IMR-90 (cell line): ENCODE measurements at regions not wholly inside any gene's neighbourhood (a gene's known extent, or its start where the extent isn't known, plus 50 kb on each side); places are given as distances from the start of the nearest gene placed in this dataset.

Experiments used
- ATAC-seq: fragments of 200-7000 bp; cut with Tn5 transposase; 2 replicates; pipeline ENCODE4 v1.9.1; 2020; ENCODE audit warnings: low read depth, mild to moderate bottlenecking, moderate library complexity
- BruUV-seq: library from RNA; stranded (reverse); fragments of 400-500 nt; replicated peaks from 2 replicates; lab custom pipeline; 2021; lab: Mats Ljungman, UMichigan
- CTCF ChIA-PET: fragments of 300-600 bp; formaldehyde crosslinking; extraction: SDS; loops from one replicate; lab custom pipeline; 2021; ENCODE audit warnings: antibody characterized with exemption; lab: Yijun Ruan, JAX
- POLR2A ChIA-PET: fragments of 300-600 bp; sonication (Branson Sonifier 250); formaldehyde crosslinking; loops from one replicate; lab custom pipeline; 2022; ENCODE audit warnings: antibody characterized with exemption; ENCODE audit not compliant: unreplicated experiment; lab: Charles Lee
- DNase-seq: peaks from one replicate; pipeline ENCODE4 v3.0.0; 2013
- H2AFZ ChIP-seq: replicated peaks from 2 replicates; pipeline ENCODE3; 2013; ENCODE audit warnings: low read length, mild to moderate bottlenecking; ENCODE audit not compliant: poor library complexity
- H2AK5ac ChIP-seq: 2 replicates; pipeline ENCODE4 v1.6.1; 2013; ENCODE audit warnings: low read depth, low read length, inconsistent platforms
- H2AK9ac ChIP-seq: replicated peaks from 2 replicates; pipeline ENCODE3; 2013; ENCODE audit warnings: mild to moderate bottlenecking, low read depth, low read length, moderate library complexity; ENCODE audit not compliant: poor library complexity
- H2BK120ac ChIP-seq: 2 replicates; pipeline ENCODE4 v1.6.1; 2013; ENCODE audit warnings: low read depth, low read length, inconsistent platforms
- H2BK15ac ChIP-seq: 3 replicates; pipeline ENCODE4 v1.6.1; 2013; ENCODE audit warnings: low read depth, low read length, inconsistent platforms
- H2BK20ac ChIP-seq: 2 replicates; pipeline ENCODE4 v1.6.1; 2013; ENCODE audit warnings: low read depth, mild to moderate bottlenecking, inconsistent platforms, low read length, moderate library complexity
- H2BK5ac ChIP-seq: 2 replicates; pipeline ENCODE4 v1.6.1; 2013; ENCODE audit warnings: mild to moderate bottlenecking, low read depth, low read length, inconsistent platforms; ENCODE audit not compliant: poor library complexity, severe bottlenecking
- H3K14ac ChIP-seq: replicated peaks from 2 replicates; pipeline ENCODE4 v1.6.1; 2013; ENCODE audit warnings: low read depth, low read length, inconsistent platforms
- H3K18ac ChIP-seq: 2 replicates; pipeline ENCODE4 v1.6.1; 2013; ENCODE audit warnings: low read depth, low read length, control low read depth
- H3K23ac ChIP-seq: 2 replicates; pipeline ENCODE4 v1.6.1; 2013; ENCODE audit warnings: low read depth, low read length, inconsistent platforms
- H3K27ac ChIP-seq: 2 replicates; pipeline ENCODE4 v1.5.1; 2013; ENCODE audit warnings: mild to moderate bottlenecking, control low read depth, low read length; ENCODE audit not compliant: insufficient read depth
- H3K27me3 ChIP-seq: 2 replicates; pipeline ENCODE4 v1.6.1; 2013; ENCODE audit warnings: low read length; ENCODE audit not compliant: control insufficient read depth, insufficient read depth
- H3K36me3 ChIP-seq: 2 replicates; pipeline ENCODE4 v1.6.1; 2013; ENCODE audit warnings: low read length, mixed read lengths; ENCODE audit not compliant: control insufficient read depth, insufficient read depth
- H3K4ac ChIP-seq: 2 replicates; pipeline ENCODE4 v1.6.1; 2013; ENCODE audit warnings: low read depth, low read length, inconsistent platforms
- H3K4me1 ChIP-seq: 2 replicates; pipeline ENCODE4 v1.6.1; 2013; ENCODE audit warnings: low read length, mixed read lengths; ENCODE audit not compliant: control insufficient read depth, insufficient read depth
- H3K4me2 ChIP-seq: 2 replicates; pipeline ENCODE4 v1.6.1; 2013; ENCODE audit warnings: low read depth, mild to moderate bottlenecking, control low read depth, low read length, moderate library complexity
- H3K4me3 ChIP-seq: 2 replicates; pipeline ENCODE4 v1.5.1; 2013; ENCODE audit warnings: low read depth, mild to moderate bottlenecking, control low read depth, low read length, moderate library complexity; ENCODE audit not compliant: insufficient read depth
- H3K56ac ChIP-seq: 2 replicates; pipeline ENCODE4 v1.6.1; 2013; ENCODE audit warnings: low read length, inconsistent platforms; ENCODE audit not compliant: insufficient read depth; ENCODE audit errors: extremely low read depth
- H3K79me1 ChIP-seq, 2 experiments: 2 replicates each; pipeline ENCODE4 v1.6.1; 2013; ENCODE audit warnings: low read length in 2 of 2, inconsistent platforms in 1 of 2, low read depth in 1 of 2
- H3K9ac ChIP-seq: 2 replicates; pipeline ENCODE4 v1.6.1; 2013; ENCODE audit warnings: low read depth, low read length, control low read depth
- H3K9me1 ChIP-seq: 2 replicates; pipeline ENCODE4 v1.6.1; 2013; ENCODE audit warnings: low read length, inconsistent platforms; ENCODE audit not compliant: insufficient read depth
- H3K9me3 ChIP-seq: 2 replicates; pipeline ENCODE4 v1.6.1; 2013; ENCODE audit warnings: low read length; ENCODE audit not compliant: control insufficient read depth, insufficient read depth
- H4K20me1 ChIP-seq: 2 replicates; pipeline ENCODE4 v1.6.1; 2013; ENCODE audit warnings: low read length, inconsistent platforms; ENCODE audit not compliant: insufficient read depth
- H4K5ac ChIP-seq: 2 replicates; pipeline ENCODE4 v1.6.1; 2013; ENCODE audit warnings: mild to moderate bottlenecking, low read depth, low read length, control low read depth
- H4K8ac ChIP-seq, 2 experiments: 2 replicates each; pipeline ENCODE4 v1.6.1; 2013; ENCODE audit warnings: low read depth in 2 of 2, low read length in 2 of 2, control low read depth in 1 of 2, inconsistent platforms in 1 of 2
- H4K91ac ChIP-seq: 2 replicates; pipeline ENCODE4 v1.6.1; 2013; ENCODE audit warnings: low read depth, low read length, inconsistent platforms; ENCODE audit not compliant: insufficient read depth
- BHLHE40 ChIP-seq: fragments of 150-350 bp; IDR thresholded peaks from 2 replicates; pipeline ENCODE4 v1.6.1; 2016; ENCODE audit warnings: mild to moderate bottlenecking, low read depth, low read length
- CEBPB ChIP-seq: IDR thresholded peaks from 2 replicates; pipeline ENCODE4 v1.6.1; 2012; ENCODE audit warnings: low read depth, low read length, improper control_type of control experiment
- CHD1 ChIP-seq: IDR thresholded peaks from 2 replicates; pipeline ENCODE4 v1.6.1; 2012; ENCODE audit warnings: low read depth, low read length, improper control_type of control experiment
- FOS ChIP-seq: fragments of 150-350 bp; IDR thresholded peaks from 2 replicates; pipeline ENCODE4 v1.6.1; 2016; ENCODE audit warnings: low read depth, low read length
- MAFK ChIP-seq: IDR thresholded peaks from 2 replicates; pipeline ENCODE4 v1.6.1; 2012; ENCODE audit warnings: low read depth, low read length, improper control_type of control experiment
- MAZ ChIP-seq: IDR thresholded peaks from 2 replicates; pipeline ENCODE4 v1.6.1; 2012; ENCODE audit warnings: low read depth, mild to moderate bottlenecking, low read length, improper control_type of control experiment, moderate library complexity, borderline replicate concordance
- MXI1 ChIP-seq: IDR thresholded peaks from 2 replicates; pipeline ENCODE4 v1.6.1; 2012; ENCODE audit warnings: low read depth, mild to moderate bottlenecking, low read length, moderate library complexity, borderline replicate concordance
- NFE2L2 ChIP-seq: fragments of 150-350 bp; IDR thresholded peaks from 2 replicates; pipeline ENCODE4 v1.6.1; 2016; ENCODE audit warnings: low read depth, mild to moderate bottlenecking, low read length
- RAD21 ChIP-seq: IDR thresholded peaks from 2 replicates; pipeline ENCODE4 v1.6.1; 2012; ENCODE audit warnings: low read length, improper control_type of control experiment
- RCOR1 ChIP-seq: IDR thresholded peaks from 2 replicates; pipeline ENCODE4 v1.6.1; 2012; ENCODE audit warnings: mild to moderate bottlenecking, low read length, improper control_type of control experiment; ENCODE audit not compliant: insufficient replicate concordance
- RFX5 ChIP-seq: IDR thresholded peaks from 2 replicates; pipeline ENCODE4 v1.8.0; 2012; ENCODE audit warnings: low read depth, mild to moderate bottlenecking, low read length, moderate library complexity
- SMC3 ChIP-seq: fragments of 150-350 bp; IDR thresholded peaks from 2 replicates; pipeline ENCODE4 v1.6.1; 2016; ENCODE audit warnings: low read depth, mild to moderate bottlenecking, antibody characterized with exemption, low read length, moderate library complexity
- WGBS, 2 experiments: methylation state at CpG; one replicate each; pipeline versions ENCODE4 v1.1.5 to v1.1.7; 2013; ENCODE audit warnings: missing lambda C conversion rate in 2 of 2; ENCODE audit not compliant: insufficient read length in 1 of 2; ENCODE audit errors: extremely low coverage in 2 of 2; 5-methylcytosine and 5-hydroxymethylcytosine counted together
- dilution Hi-C: fragments of 300-500 bp; cut with HindIII; formaldehyde crosslinking; loops from one replicate; pipeline ENCODE4 v1.14.3; 2018; ENCODE audit warnings: low sequenced_read_pairs; ENCODE audit not compliant: unreplicated experiment
- in situ Hi-C: fragments of 300-500 bp; cut with MboI; formaldehyde crosslinking; loops from 3 replicates; pipeline ENCODE4 v1.14.3; 2019; ENCODE audit warnings: low sequenced_read_pairs, inconsistent platforms, mixed read lengths
- intact Hi-C: fragments of 100-400 bp; cut with micrococcal nuclease; formaldehyde crosslinking; loops from 2 replicates; pipeline ENCODE4 v1.10.0; 2022
- TF ChIP-seq, protein P1 (sequence below): fragments of 150-350 bp; IDR thresholded peaks from 2 replicates; pipeline ENCODE4 v1.6.1; 2017; ENCODE audit warnings: mild to moderate bottlenecking, antibody characterized with exemption, low read length, low read depth
- TF ChIP-seq, protein P2 (sequence below): fragments of 150-350 bp; IDR thresholded peaks from 2 replicates; pipeline ENCODE4 v1.6.1; 2016; ENCODE audit warnings: low read depth, mild to moderate bottlenecking, low read length, moderate library complexity, borderline replicate concordance
- TF ChIP-seq, protein P3 (sequence below): conservative IDR thresholded peaks from 2 replicates; pipeline ENCODE4 v1.5.1; 2012; ENCODE audit warnings: mild to moderate bottlenecking, low read depth, low read length, improper control_type of control experiment

DNA sequence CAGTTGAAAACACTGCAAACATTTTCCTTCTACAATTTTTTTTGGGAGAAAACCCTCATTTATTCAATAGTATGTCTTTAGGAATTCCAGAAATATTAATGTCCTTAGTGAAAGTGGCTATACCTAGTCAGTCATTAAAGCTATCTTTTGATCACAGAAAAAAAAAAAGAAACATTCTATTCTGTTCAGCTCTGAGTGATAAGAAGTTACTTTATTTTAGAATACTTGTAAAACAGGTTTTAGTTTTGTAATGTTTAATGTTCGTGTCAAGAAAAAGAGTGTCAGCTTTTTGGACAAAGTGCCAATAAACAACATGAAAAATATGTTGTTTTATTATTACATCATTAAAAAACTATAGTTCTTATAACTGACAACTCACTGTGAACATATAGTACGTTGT lies 240.4 kb downstream of the OGFRL1 start:
- no peaks in the 10 kb centered on the region for H4K20me1 ChIP-seq
- H3K9me1 ChIP-seq = no peaks in the 10 kb centered on the region; the same call in 1 of the 2 replicates
- no peak overlapping the region for H3K9ac ChIP-seq
- H3K4me2 ChIP-seq = no peak overlapping the region
- no peak overlapping the region for H2BK120ac ChIP-seq
- POLR2A ChIA-PET = no interaction called here
- no peaks in the 10 kb centered on the region for H3K36me3 ChIP-seq
- no peak overlapping the region for H3K4me3 ChIP-seq
- intact Hi-C loops (no loop called here), dilution Hi-C loops (no loop called here), in situ Hi-C loops (no loop called here)
- no peak for ATAC-seq
- CTCF ChIA-PET = interaction anchor here (0.6 kb wide), 1 partner anchor 1675 kb away, joined by 3 read pairs; no protein-coding TSS in a partner anchor
- no peak overlapping the region for H4K5ac ChIP-seq
- no peaks in the 10 kb centered on the region for H3K9me3 ChIP-seq
- no peak overlapping the region for H2AFZ ChIP-seq
- no peaks in the 10 kb centered on the region; the same call in 1 of the 2 replicates for H3K4me1 ChIP-seq
- no peak overlapping the region for H3K14ac ChIP-seq
- no peak overlapping the region for H3K18ac ChIP-seq
- H2AK5ac ChIP-seq = no peak overlapping the region
- H2AK9ac ChIP-seq = no peak overlapping the region
- DNase-seq = no peak
- H3K27ac ChIP-seq = no peak overlapping the region
- no peaks in the 10 kb centered on the region for H3K79me1 ChIP-seq
- BruUV-seq = no TSS peak
- no peak for TF ChIP-seq MAFK
- TF ChIP-seq CHD1 = no peak
- TF ChIP-seq, protein P1, sequence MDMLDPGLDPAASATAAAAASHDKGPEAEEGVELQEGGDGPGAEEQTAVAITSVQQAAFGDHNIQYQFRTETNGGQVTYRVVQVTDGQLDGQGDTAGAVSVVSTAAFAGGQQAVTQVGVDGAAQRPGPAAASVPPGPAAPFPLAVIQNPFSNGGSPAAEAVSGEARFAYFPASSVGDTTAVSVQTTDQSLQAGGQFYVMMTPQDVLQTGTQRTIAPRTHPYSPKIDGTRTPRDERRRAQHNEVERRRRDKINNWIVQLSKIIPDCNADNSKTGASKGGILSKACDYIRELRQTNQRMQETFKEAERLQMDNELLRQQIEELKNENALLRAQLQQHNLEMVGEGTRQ = no peak
- TF ChIP-seq RFX5 = no peak
- no peak for TF ChIP-seq MAZ
- no peak for TF ChIP-seq MXI1
- TF ChIP-seq, protein P2, sequence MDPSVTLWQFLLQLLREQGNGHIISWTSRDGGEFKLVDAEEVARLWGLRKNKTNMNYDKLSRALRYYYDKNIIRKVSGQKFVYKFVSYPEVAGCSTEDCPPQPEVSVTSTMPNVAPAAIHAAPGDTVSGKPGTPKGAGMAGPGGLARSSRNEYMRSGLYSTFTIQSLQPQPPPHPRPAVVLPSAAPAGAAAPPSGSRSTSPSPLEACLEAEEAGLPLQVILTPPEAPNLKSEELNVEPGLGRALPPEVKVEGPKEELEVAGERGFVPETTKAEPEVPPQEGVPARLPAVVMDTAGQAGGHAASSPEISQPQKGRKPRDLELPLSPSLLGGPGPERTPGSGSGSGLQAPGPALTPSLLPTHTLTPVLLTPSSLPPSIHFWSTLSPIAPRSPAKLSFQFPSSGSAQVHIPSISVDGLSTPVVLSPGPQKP = no peak
- TF ChIP-seq RCOR1 = no peak
- no peak for TF ChIP-seq FOS
- TF ChIP-seq CEBPB = no peak
- no peak for TF ChIP-seq RAD21
- TF ChIP-seq, protein P3, sequence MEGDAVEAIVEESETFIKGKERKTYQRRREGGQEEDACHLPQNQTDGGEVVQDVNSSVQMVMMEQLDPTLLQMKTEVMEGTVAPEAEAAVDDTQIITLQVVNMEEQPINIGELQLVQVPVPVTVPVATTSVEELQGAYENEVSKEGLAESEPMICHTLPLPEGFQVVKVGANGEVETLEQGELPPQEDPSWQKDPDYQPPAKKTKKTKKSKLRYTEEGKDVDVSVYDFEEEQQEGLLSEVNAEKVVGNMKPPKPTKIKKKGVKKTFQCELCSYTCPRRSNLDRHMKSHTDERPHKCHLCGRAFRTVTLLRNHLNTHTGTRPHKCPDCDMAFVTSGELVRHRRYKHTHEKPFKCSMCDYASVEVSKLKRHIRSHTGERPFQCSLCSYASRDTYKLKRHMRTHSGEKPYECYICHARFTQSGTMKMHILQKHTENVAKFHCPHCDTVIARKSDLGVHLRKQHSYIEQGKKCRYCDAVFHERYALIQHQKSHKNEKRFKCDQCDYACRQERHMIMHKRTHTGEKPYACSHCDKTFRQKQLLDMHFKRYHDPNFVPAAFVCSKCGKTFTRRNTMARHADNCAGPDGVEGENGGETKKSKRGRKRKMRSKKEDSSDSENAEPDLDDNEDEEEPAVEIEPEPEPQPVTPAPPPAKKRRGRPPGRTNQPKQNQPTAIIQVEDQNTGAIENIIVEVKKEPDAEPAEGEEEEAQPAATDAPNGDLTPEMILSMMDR = no peak
- no peak for TF ChIP-seq BHLHE40
- no peak for TF ChIP-seq NFE2L2
- no peak for TF ChIP-seq SMC3
- WGBS, 2 experiments = no CpG with 5 or more reads among the region's 2 CpGs
- H3K27me3 ChIP-seq = no peaks in the 10 kb centered on the region
- H3K56ac ChIP-seq = no peak overlapping the region
- no peak overlapping the region for H2BK15ac ChIP-seq
- no peak overlapping the region for H3K4ac ChIP-seq
- H4K8ac ChIP-seq = no peak overlapping the region
- H2BK20ac ChIP-seq = no peak overlapping the region
- no peak overlapping the region for H2BK5ac ChIP-seq
- no peak overlapping the region for H3K23ac ChIP-seq
- no peak overlapping the region for H4K91ac ChIP-seq
